HepG2 (cell line): ENCODE measurements at regions not wholly inside any gene's neighbourhood (a gene's known extent, or its start where the extent isn't known, plus 50 kb on each side); places are given as distances from the start of the nearest gene placed in this dataset.
A peak's percentile ranks its signal among the peaks of the same experiment; 100 is the strongest.

Experiments
- ATAC-seq: fragments of 200-7000 bp; cut with Tn5 transposase; 3 replicates; pipeline ENCODE4 v1.9.1; 2020; ENCODE audit warnings: mild to moderate bottlenecking, moderate library complexity
- BruUV-seq: library from RNA; stranded (reverse); fragments of 400-500 nt; replicated peaks from 2 replicates; lab custom pipeline; 2021; lab: Mats Ljungman, UMichigan
- CTCF ChIA-PET: fragments of 300-600 bp; formaldehyde crosslinking; extraction: SDS; loops from one replicate; lab custom pipeline; 2021; ENCODE audit warnings: low total read pairs, inconsistent platforms, low intra/inter-chr PET ratio; lab: Yijun Ruan, JAX
- POLR2A ChIA-PET: fragments of 350-600 bp; sonication (Branson Sonifier 250); formaldehyde crosslinking; loops from one replicate; lab custom pipeline; 2020; ENCODE audit warnings: antibody characterized with exemption, inconsistent platforms; lab: Yijun Ruan, JAX
- DNase-seq: peaks from one replicate; pipeline ENCODE4 v3.0.0-alpha.2; 2015; ENCODE audit warnings: low spot score
- FAIRE-seq: peaks from 3 replicates; lab custom pipeline; 2011; peaks lifted over from hg19 to GRCh38; lab: Jason Lieb, UNC
- H2AFZ ChIP-seq: one replicate; pipeline ENCODE4 v1.6.1; 2011; ENCODE audit warnings: low read length, inconsistent platforms
- H3K27ac ChIP-seq: fragments of 300-600 bp; 3 replicates; pipeline ENCODE4 v1.8.0; 2011; ENCODE audit warnings: mixed run types, mild to moderate bottlenecking, mixed read lengths, low read length, inconsistent platforms; ENCODE audit not compliant: insufficient read depth; ENCODE audit errors: extremely low read length
- H3K27me3 ChIP-seq, 2 experiments: fragments of 200-600 bp in 1 of 2; 2 replicates in 1 of 2; 3 replicates in 1 of 2; pipeline versions ENCODE4 v1.6.0 to v1.8.0; 2011; ENCODE audit warnings: low read length in 2 of 2, mild to moderate bottlenecking in 2 of 2, moderate library complexity in 2 of 2, inconsistent platforms in 1 of 2; ENCODE audit not compliant: insufficient read depth in 2 of 2, control insufficient read depth in 1 of 2
- H3K36me3 ChIP-seq, 2 experiments: fragments of 200-600 bp in 1 of 2; replicated peaks in 1 of 2; 2 replicates in 1 of 2; 3 replicates in 1 of 2; pipeline versions ENCODE4 v1.5.1 to v1.8.0; 2011; ENCODE audit warnings: low read length in 2 of 2, inconsistent platforms in 1 of 2; ENCODE audit not compliant: insufficient read depth in 2 of 2, control insufficient read depth in 1 of 2
- H3K4me1 ChIP-seq: 2 replicates; pipeline ENCODE4 v1.5.1; 2012; ENCODE audit warnings: low read length, inconsistent platforms; ENCODE audit not compliant: insufficient read depth
- H3K4me2 ChIP-seq: 2 replicates; pipeline ENCODE4 v1.6.0; 2011; ENCODE audit warnings: low read depth, low read length, inconsistent platforms
- H3K4me3 ChIP-seq, 3 experiments: fragments of 200-600 bp in 1 of 3; sonication (generic), shearing (Covaris generic) in 1 of 3; replicated peaks in 1 of 3; 2 replicates each; pipeline ENCODE4 v1.5.1; 2011 to 2016; ENCODE audit warnings: low read length in 3 of 3, inconsistent platforms in 2 of 3, low read depth in 2 of 3, mild to moderate bottlenecking in 2 of 3, control low read depth in 1 of 3, mixed read lengths in 1 of 3; ENCODE audit not compliant: insufficient read depth in 1 of 3
- H3K79me2 ChIP-seq: one replicate; pipeline ENCODE4 v1.6.1; 2011; ENCODE audit warnings: low read length, inconsistent platforms; ENCODE audit not compliant: insufficient read depth
- H3K9ac ChIP-seq: 2 replicates; pipeline ENCODE4 v1.6.0; 2011; ENCODE audit warnings: mild to moderate bottlenecking, low read depth, low read length, inconsistent platforms; ENCODE audit not compliant: insufficient read depth
- H3K9me3 ChIP-seq: 2 replicates; pipeline ENCODE4 v1.5.1; 2012; ENCODE audit warnings: mild to moderate bottlenecking, low read length
- H4K20me1 ChIP-seq: 2 replicates; pipeline ENCODE4 v1.6.0; 2011; ENCODE audit warnings: inconsistent platforms, mild to moderate bottlenecking, low read length, moderate library complexity; ENCODE audit not compliant: insufficient read depth
- MAFF ChIP-seq: IDR thresholded peaks from 2 replicates; pipeline ENCODE4 v1.6.1; 2011; ENCODE audit warnings: low read depth, low read length, improper control_type of control experiment
- MAFK ChIP-seq, 2 experiments: IDR thresholded peaks in 1 of 2; conservative IDR thresholded peaks in 1 of 2; 2 replicates each; pipeline ENCODE4 v1.6.1; 2011; ENCODE audit warnings: improper control_type of control experiment in 2 of 2, low read length in 2 of 2
- TEAD3 ChIP-seq: optimal IDR thresholded peaks from 2 replicates; pipeline ENCODE3; 2016; ENCODE audit warnings: borderline replicate concordance
- ZBTB7A ChIP-seq: sonication (generic); formaldehyde crosslinking; IDR thresholded peaks from 2 replicates; pipeline ENCODE4 v1.8.0; 2022; ENCODE audit warnings: mild to moderate bottlenecking, missing genetic modification reagents
- ZFP36L2 ChIP-seq: sonication (generic); formaldehyde crosslinking; IDR thresholded peaks from 2 replicates; pipeline ENCODE4 v1.4.0; 2020; ENCODE audit warnings: missing genetic modification reagents
- WGBS: methylation state at CpG from one replicate; pipeline ENCODE4 v1.1.6; 2017; ENCODE audit warnings: low lambda C conversion rate; 5-methylcytosine and 5-hydroxymethylcytosine counted together
- in situ Hi-C: cut with HindIII; loops from 2 replicates; pipeline ENCODE4 v1.10.0; 2017; ENCODE audit warnings: low pct_unique_long_range_greater_than_20kb; ENCODE audit not compliant: extremely low pct_ligation_motif_present
- intact Hi-C: fragments of 100-400 bp; cut with micrococcal nuclease; formaldehyde crosslinking; loops from one replicate; pipeline ENCODE4 v1.10.0; 2022; ENCODE audit not compliant: unreplicated experiment

- intact Hi-C loops: no loop called here
- no peak for FAIRE-seq
- TF ChIP-seq ZFP36L2 (CRISPR knock-in tag) (no peak), TEAD3 (CRISPR knock-in tag) (no peak)
- TF ChIP-seq, all 625 proteins: peak for 0
- no peaks in the 10 kb centered on the region for H3K36me3 ChIP-seq
- ATAC-seq (no peak), DNase-seq (no peak)
- H3K9me3 ChIP-seq: no peaks in the 10 kb centered on the region
- CTCF ChIA-PET: no interaction called here
- H3K27me3 ChIP-seq: no peaks in the 10 kb centered on the region
- H3K4me2 ChIP-seq: no peak overlapping the region
- in situ Hi-C loops: no loop called here
- no peak overlapping the region for H3K4me3 ChIP-seq
- 0% methylated on average over 1 of the region's 1 CpG for WGBS
- H4K20me1 ChIP-seq: no peaks in the 10 kb centered on the region
- H2AFZ ChIP-seq: no peak overlapping the region
- no peak overlapping the region for H3K27ac ChIP-seq
- no peaks in the 10 kb centered on the region for H3K79me2 ChIP-seq
- BruUV-seq: no TSS peak
- H3K9ac ChIP-seq: no peak overlapping the region
- POLR2A ChIA-PET: no interaction called here
- no peaks in the 10 kb centered on the region for H3K4me1 ChIP-seq
Observed at GRCh38 chr18:38198526-38198925, 632.9 kb upstream of the CELF4 start.

DNA sequence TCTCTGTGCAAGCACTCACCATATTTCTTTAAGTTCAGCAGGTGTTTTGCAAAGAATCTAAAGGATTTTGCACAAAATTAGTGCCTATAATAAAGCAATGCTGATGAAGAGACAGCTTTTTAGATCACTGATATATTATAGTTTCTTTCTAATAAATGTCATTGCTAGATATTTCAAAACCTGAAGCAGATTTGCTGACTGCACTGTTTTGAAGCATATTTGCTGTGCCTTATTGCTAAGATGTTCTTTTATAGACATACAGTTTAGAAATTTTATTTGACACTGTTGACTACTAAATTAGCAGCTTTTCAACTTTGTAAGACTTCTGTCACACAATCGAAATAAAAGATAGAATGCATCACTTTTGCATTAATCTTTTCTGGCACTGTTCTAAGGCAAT is 620.9 kb upstream of the CELF4 start:
- H3K4me1 ChIP-seq: no peaks in the 10 kb centered on the region
- BruUV-seq: no TSS peak
- H3K4me3 ChIP-seq: no peak overlapping the region
- no peaks in the 10 kb centered on the region for H3K79me2 ChIP-seq
- DNase-seq: no peak
- no peaks in the 10 kb centered on the region for H4K20me1 ChIP-seq
- TF ChIP-seq ZBTB7A (no peak), MAFK (conservative IDR thresholded peaks at IDR 0.05 in 1 of 2, IDR thresholded peaks at IDR 0.05 in 1 of 2; ENCODE audit: low read length in 2 of 2) (peak; percentile 69 to 85), MAFF (peak; percentile 86)
- TF ChIP-seq, all 625 proteins: peak for 2
- Histone ChIP-seq H3K27ac (no peak overlapping the region), H3K36me3 (no peaks in the 10 kb centered on the region), H3K9me3 (no peaks in the 10 kb centered on the region), H3K4me2 (no peak overlapping the region), H3K9ac (no peak overlapping the region), H3K27me3 (no peaks in the 10 kb centered on the region), H2AFZ (no peak overlapping the region)
- ChIA-PET POLR2A (no interaction called here), CTCF (no interaction called here)
- ATAC-seq (no peak), FAIRE-seq (no peak)
- intact Hi-C loops (no loop called here), in situ Hi-C loops (no loop called here)
- 0% methylated on average over 1 of the region's 1 CpG for WGBS
